ENCODE measurements at regions not wholly inside any gene's neighbourhood (a gene's known extent, or its start where the extent isn't known, plus 50 kb on each side); places are given as distances from the start of the nearest gene placed in this dataset.

GRCh38 chrX:33465137-33465536 is 253.8 kb upstream of the DMD start:
- no peak for DNase-seq

GRCh38 chrX:33457102-33457501 is 245.8 kb upstream of the DMD start:
- no peak for DNase-seq

- DNase-seq = no peak
Measured at GRCh38 chrX:33447285-33447684, 235.9 kb upstream of the DMD start.

DNA sequence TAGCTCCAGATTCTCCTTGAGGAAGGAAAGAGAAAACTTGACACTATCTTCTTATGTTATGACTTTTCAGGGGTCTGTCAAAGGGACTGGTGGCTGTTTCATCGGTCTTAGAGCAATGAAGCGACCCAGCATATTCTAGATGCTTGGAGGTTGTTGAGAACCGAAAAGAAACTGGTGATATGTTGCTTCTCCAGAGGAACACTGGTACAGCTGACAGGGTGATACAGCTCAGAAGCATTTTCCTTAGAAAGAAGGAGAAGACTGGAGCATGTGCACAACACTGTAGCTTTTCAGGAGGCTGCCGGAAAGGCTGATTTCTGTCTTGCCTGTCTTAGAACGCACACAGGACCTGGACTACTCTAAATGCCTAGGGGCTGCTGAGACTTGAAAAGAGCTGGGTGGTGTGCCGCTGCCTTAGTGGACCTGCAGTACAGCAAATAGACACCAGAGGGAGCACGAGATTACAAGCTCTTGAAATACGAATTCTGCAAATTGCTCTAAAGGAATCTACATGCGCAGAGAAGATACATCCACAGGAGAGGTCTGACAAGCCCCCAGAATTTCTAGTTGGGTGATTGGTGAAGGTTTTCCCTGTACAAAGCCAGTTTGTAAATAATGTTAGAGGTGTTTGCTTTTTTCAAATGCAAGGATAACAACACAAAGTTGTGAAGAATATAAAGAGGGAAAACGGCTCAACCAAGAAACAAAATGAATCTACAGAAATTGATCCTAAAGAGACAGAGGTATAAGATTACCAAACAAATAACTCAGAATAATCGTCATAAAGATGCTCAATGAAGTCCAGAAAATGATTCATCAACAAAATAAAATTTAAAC is 223.1 kb upstream of the DMD start:
- DNase-seq = peak; percentile 1

GRCh38 chrX:33416273-33416805 is 205.0 kb upstream of the DMD start:
- DNase-seq = no peak

- DNase-seq = no peak
Measured at GRCh38 chrX:33415459-33415858, 204.1 kb upstream of the DMD start.

GRCh38 chrX:33385546-33385945 is 174.2 kb upstream of the DMD start:
- no peak for DNase-seq

- DNase-seq = no peak
Measured at GRCh38 chrX:33379839-33380238, 168.5 kb upstream of the DMD start.

DNA sequence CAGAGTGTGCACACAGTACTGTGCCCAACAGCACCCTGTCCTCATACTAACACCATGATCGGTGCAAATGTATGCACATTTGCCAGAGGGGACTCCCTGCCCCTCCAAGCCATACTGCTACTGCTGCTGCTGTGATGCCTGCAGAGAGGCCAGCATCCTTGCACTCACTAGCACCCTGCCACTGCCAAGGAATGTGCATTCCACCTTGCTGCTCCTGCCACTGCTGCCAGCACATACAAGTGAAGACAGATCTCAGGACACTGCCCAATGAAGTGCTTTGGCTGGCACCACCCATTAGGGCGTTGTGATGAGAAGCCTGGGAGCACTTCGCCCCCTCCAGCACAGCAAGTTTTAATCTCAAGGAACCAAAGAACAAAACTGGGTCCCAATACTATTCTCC is 146.3 kb upstream of the DMD start:
- DNase-seq = no peak

GRCh38 chrX:33339219-33339618 is 127.9 kb upstream of the DMD start:
- DNase-seq = peak; percentile 2

DNA sequence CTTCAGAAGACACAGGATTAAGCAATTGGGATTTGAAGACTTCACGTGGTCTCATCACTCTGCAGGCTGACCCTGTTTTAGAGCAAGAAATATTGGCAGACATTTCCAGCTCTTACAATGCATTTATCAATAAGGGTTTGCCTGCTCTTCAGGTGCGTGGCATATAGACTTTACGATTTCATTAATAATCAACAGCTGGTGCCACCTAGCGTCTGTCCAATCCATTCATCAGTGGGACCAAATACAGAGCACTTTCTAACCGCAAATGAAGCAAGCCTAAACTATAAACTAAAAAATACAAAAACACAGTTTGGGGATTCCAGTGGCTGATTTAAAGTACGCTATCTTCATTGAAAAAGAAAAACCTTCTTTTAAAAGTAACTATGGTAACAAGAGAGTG is 125.4 kb upstream of the DMD start:
- DNase-seq = no peak

DNA sequence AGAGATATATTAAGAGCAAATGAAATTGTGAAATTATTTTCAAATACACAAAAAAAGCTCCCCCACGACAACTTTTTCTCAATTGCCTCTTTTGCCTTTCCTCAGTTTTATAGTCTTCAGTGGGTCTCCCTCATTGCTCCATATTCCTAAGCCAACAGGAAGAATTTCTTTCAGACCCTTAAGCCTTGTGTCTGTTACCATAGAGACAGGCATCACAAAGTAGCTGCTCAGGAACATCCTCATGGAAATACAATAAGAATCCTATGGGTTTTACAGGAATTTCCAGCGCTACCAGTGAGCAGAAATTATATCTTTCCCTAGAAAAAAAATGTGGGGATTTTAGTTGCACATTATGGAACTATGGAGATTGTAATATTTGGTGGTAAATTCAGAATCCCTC is 121.9 kb upstream of the DMD start:
- no peak for DNase-seq

DNA sequence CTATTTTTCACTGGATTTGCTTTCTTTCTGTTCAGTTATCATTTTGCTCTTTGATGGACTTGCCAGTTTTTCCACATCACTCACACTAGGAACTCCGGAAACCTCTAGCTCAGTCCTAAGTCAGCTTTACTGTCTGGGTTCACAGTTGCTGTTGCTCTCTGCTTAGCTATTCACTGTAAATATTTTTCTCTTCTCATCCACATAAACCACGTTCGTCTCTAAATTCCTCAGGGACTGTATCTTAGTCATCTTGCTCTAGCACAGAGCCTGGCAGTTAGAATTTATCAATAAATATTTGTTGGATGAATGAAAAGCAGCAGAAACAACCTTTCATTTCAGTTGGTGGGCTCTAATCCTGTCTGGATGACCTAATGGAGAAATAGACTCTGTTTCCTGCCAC is 119.4 kb upstream of the DMD start:
- no peak for DNase-seq

- DNase-seq = no peak
Measured at GRCh38 chrX:33324099-33324498, 112.8 kb upstream of the DMD start.

DNA sequence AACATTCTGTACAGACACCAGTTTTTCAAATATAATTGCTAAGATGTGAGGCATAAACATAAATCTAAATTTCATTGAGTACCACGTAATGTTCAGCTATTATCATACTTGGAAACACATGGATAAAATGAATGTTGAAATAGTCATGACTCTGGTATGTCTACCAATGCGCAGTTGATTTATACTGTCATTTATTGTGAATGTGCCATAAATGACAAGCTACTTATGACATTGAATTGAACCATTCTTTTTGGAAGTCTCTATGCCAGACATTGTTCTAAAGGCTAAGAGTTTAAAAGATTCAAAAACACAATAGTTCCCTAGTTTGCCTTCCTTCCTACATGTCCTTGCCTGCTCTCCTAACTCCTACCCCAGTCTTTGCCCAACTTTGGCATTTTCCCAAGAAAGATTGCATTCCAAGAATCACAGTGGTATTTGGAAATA is 96.6 kb upstream of the DMD start:
- no peak for DNase-seq

- no peak for DNase-seq
Measured at GRCh38 chrX:33298622-33299021, 87.3 kb upstream of the DMD start.

- DNase-seq = no peak
Measured at GRCh38 chrX:33285550-33285949, 74.2 kb upstream of the DMD start.

DNA sequence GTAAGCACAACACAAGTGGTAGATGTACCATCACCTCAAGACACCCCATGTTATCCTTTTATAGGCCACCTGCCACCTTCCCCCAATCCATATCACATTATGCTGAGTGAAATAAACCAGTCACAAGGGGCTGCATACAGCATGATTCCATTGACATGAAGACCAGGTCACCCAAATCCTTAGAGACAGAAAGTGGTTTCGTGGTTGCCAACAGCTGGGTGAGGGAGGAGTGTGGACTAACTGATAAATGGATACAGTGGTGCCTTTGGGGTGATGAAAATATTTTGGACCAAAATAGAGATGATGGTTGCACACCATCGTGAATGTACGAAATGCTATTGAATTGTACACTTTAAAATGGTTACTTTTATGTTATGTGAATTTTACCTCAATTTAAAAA is 65.7 kb upstream of the DMD start:
- no peak for DNase-seq

DNA sequence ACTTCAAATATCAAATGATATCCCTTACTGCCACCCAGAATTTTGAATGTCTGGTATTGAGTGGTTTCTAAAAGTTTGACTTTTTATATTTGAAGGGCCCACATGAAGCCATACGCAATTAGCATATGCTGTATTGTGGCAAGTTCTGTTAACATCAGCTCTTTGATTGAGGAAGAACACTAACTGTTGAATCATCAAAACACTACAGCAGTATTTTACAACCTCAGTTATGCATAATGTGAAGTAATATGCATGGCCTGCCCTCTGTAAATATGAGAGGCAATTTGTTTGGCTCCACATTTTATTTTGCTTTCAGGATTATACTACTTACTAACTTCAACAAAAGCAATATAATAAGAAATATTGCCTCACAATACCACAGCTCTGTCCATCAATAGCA is 62.2 kb upstream of the DMD start:
- no peak for DNase-seq

DNA sequence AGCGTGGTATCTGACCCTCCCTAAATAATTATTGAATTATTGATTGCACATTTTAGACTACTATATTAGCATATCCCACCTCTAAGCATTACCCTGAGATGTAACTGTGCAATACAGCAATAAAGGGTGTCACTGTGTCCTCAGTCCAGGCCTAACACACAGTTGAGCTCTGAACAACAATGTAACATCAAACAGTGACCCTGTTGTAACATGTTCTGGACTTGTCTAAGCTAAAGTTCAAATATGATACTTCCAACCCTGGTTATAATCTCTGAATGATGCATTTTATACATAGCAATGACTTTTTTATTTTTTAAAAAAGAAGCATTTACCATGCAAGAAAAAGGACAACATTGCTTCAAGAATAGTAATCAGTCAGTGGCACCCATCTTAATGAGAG is 61.6 kb upstream of the DMD start:
- no peak for DNase-seq

All from occipital lobe (tissue), 1 donor.